CD14-positive monocyte (primary cell): ENCODE measurements at regions not wholly inside any gene's neighbourhood (a gene's known extent, or its start where the extent isn't known, plus 50 kb on each side); places are given as distances from the start of the nearest gene placed in this dataset.
"Not testable (repeated sequence)": the region's sequence is repeated elsewhere in the genome, so short reads cannot be mapped to it uniquely, and the experiment has no call there.

ENCODE experiments used
- DNase-seq, 3 donors: peaks; one replicate each; pipeline ENCODE4 v3.0.0-alpha.2; 2011 to 2022
- H2AFZ ChIP-seq: 2 replicates; pipeline ENCODE4 v1.6.0; 2012; ENCODE audit warnings: mild to moderate bottlenecking, low read depth, low read length, inconsistent platforms; ENCODE audit not compliant: insufficient read depth, poor library complexity, severe bottlenecking
- H3K27ac ChIP-seq, 2 donors: 1 replicate in 1 of 2; 2 replicates in 1 of 2; pipeline ENCODE4 v1.5.1; 2012 to 2013; ENCODE audit warnings: low read length in 2 of 2, control low read depth in 1 of 2, inconsistent platforms in 1 of 2, low read depth in 1 of 2, mild to moderate bottlenecking in 1 of 2
- H3K27me3 ChIP-seq, 2 donors: one replicate each; pipeline versions ENCODE4 v1.6.0 to v1.6.1; 2011 to 2013; ENCODE audit warnings: low read length in 2 of 2; ENCODE audit not compliant: control insufficient read depth in 2 of 2, insufficient read depth in 2 of 2
- H3K36me3 ChIP-seq, 2 donors: replicated peaks in 1 of 2; 1 replicate in 1 of 2; 2 replicates in 1 of 2; pipeline versions ENCODE4 v1.5.1 to v1.6.1; 2012 to 2013; ENCODE audit warnings: low read length in 2 of 2, control low read depth in 1 of 2, inconsistent platforms in 1 of 2, mild to moderate bottlenecking in 1 of 2; ENCODE audit not compliant: insufficient read depth in 2 of 2, control insufficient read depth in 1 of 2
- H3K4me1 ChIP-seq, 2 donors: 1 replicate in 1 of 2; 2 replicates in 1 of 2; pipeline versions ENCODE4 v1.5.1 to v1.6.1; 2012 to 2013; ENCODE audit warnings: low read length in 2 of 2, control low read depth in 1 of 2, inconsistent platforms in 1 of 2, mild to moderate bottlenecking in 1 of 2, moderate library complexity in 1 of 2; ENCODE audit not compliant: insufficient read depth in 2 of 2, control insufficient read depth in 1 of 2
- H3K4me2 ChIP-seq: replicated peaks from 2 replicates; pipeline ENCODE3; 2012; ENCODE audit warnings: low read length, moderate library complexity, mild to moderate bottlenecking; ENCODE audit not compliant: poor library complexity, severe bottlenecking; ENCODE audit errors: extremely low read depth
- H3K4me3 ChIP-seq, 3 experiments: fragments of 200-600 bp in 1 of 3; sonication (generic) in 1 of 3; replicated peaks in 1 of 3; 1 replicate in 2 of 3; 2 replicates in 1 of 3; pipeline ENCODE4 v1.5.1; 2011 to 2013; ENCODE audit warnings: low read length in 3 of 3, mild to moderate bottlenecking in 3 of 3, control low read depth in 2 of 3, low read depth in 2 of 3, inconsistent platforms in 1 of 3, moderate library complexity in 1 of 3
- H3K79me2 ChIP-seq: 2 replicates; pipeline ENCODE4 v1.6.0; 2012; ENCODE audit warnings: mild to moderate bottlenecking, control low read depth, inconsistent platforms, low read length, moderate library complexity; ENCODE audit not compliant: insufficient read depth
- H3K9ac ChIP-seq: 2 replicates; pipeline ENCODE4 v1.6.0; 2017; ENCODE audit warnings: low read length, mild to moderate bottlenecking; ENCODE audit not compliant: insufficient read depth, poor library complexity, severe bottlenecking
- H3K9me3 ChIP-seq, 2 donors: replicated peaks in 1 of 2; 1 replicate in 1 of 2; 2 replicates in 1 of 2; pipeline versions ENCODE4 v1.5.1 to v1.6.1; 2012 to 2013; ENCODE audit warnings: low read length in 2 of 2, control low read depth in 1 of 2; ENCODE audit not compliant: control insufficient read depth in 1 of 2, insufficient read depth in 1 of 2
- H4K20me1 ChIP-seq: 2 replicates; pipeline ENCODE4 v1.6.0; 2012; ENCODE audit warnings: mild to moderate bottlenecking, low read length, control low read depth, moderate library complexity; ENCODE audit not compliant: insufficient read depth
- H3K27ac Mint-ChIP-seq, 7 donors: one replicate each; pipeline ENCODE4 v1.8.0; 2020; ENCODE audit warnings: mild to moderate bottlenecking in 7 of 7, mixed read lengths in 7 of 7, moderate library complexity in 6 of 7, inconsistent platforms in 2 of 7
- H3K27me3 Mint-ChIP-seq, 3 donors: one replicate each; pipeline ENCODE4 v1.8.0; 2021 to 2022; ENCODE audit warnings: low read depth in 3 of 3, mild to moderate bottlenecking in 3 of 3, mixed read lengths in 3 of 3, moderate library complexity in 3 of 3, inconsistent platforms in 1 of 3
- H3K36me3 Mint-ChIP-seq, 2 donors: one replicate each; pipeline ENCODE4 v1.8.0; 2020; ENCODE audit warnings: mixed read lengths in 2 of 2, inconsistent platforms in 1 of 2, mild to moderate bottlenecking in 1 of 2
- H3K4me1 Mint-ChIP-seq: one replicate; pipeline ENCODE4 v1.8.0; 2020; ENCODE audit warnings: mild to moderate bottlenecking, mixed read lengths
- H3K4me3 Mint-ChIP-seq, 2 donors: one replicate each; pipeline ENCODE4 v1.8.0; 2020; ENCODE audit warnings: mild to moderate bottlenecking in 2 of 2, mixed read lengths in 2 of 2, moderate library complexity in 1 of 2
- H3K9me3 Mint-ChIP-seq, 7 donors: one replicate each; pipeline ENCODE4 v1.8.0; 2020 to 2022; ENCODE audit warnings: mixed read lengths in 7 of 7, mild to moderate bottlenecking in 6 of 7, moderate library complexity in 6 of 7, inconsistent platforms in 2 of 7
- WGBS: methylation state at CpG from one replicate; pipeline ENCODE4 v1.1.5; 2013; ENCODE audit warnings: missing lambda C conversion rate; ENCODE audit not compliant: insufficient coverage; 5-methylcytosine and 5-hydroxymethylcytosine counted together
- intact Hi-C, 2 donors: fragments of 100-400 bp; cut with micrococcal nuclease; formaldehyde crosslinking; loops; one replicate each; pipeline versions ENCODE4 v1.15.0 to v1.15.1; 2023
- TF ChIP-seq, protein P1 (sequence below): fragments of 200-600 bp; IDR thresholded peaks from one replicate; pipeline ENCODE4 v1.8.0; 2022; ENCODE audit warnings: antibody characterized with exemption, mild to moderate bottlenecking

DNA sequence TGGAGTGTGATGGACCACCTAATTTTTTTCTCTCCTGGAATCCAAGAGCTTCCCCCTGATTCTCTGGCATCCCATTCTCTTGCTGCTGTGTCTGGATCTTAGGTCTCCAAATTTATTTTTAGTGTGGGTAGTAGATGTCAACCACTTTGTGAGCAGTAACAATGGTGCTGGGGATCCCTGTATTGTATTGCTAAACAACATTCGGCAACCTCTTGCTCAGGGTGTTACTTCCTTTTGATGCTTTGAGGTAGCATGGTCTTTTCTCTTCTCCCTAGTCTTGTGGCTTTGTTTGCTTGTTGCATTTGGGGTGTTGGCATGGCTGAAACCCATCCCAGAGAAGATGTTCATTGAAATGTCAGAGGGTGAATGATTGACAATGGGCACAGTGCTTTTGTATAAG, 737.4 kb downstream of the BCL11A start:
- Mint-ChIP-seq H3K27me3 (no peaks in the 10 kb centered on the region), H3K4me1 (no peaks in the 10 kb centered on the region), H3K4me3 (no peak overlapping the region), H3K9me3 (peaks cover 0 to 3% (median 0%) of the 10 kb centered on the region in 7 donors), H3K27ac (no peak overlapping the region), H3K36me3 (no peaks in the 10 kb centered on the region)
- H3K79me2 ChIP-seq: no peaks in the 10 kb centered on the region
- H3K36me3 ChIP-seq: no peaks in the 10 kb centered on the region
- H4K20me1 ChIP-seq: no peaks in the 10 kb centered on the region
- no peak overlapping the region for H3K27ac ChIP-seq
- no peak overlapping the region for H2AFZ ChIP-seq
- no peaks in the 10 kb centered on the region for H3K9me3 ChIP-seq
- no peaks in the 10 kb centered on the region for H3K4me1 ChIP-seq
- intact Hi-C loops: no loop called here
- H3K4me3 ChIP-seq: no peak overlapping the region
- DNase-seq: no peak
- H3K9ac ChIP-seq: no peak overlapping the region
- H3K4me2 ChIP-seq: no peak overlapping the region
- TF ChIP-seq, protein P1, sequence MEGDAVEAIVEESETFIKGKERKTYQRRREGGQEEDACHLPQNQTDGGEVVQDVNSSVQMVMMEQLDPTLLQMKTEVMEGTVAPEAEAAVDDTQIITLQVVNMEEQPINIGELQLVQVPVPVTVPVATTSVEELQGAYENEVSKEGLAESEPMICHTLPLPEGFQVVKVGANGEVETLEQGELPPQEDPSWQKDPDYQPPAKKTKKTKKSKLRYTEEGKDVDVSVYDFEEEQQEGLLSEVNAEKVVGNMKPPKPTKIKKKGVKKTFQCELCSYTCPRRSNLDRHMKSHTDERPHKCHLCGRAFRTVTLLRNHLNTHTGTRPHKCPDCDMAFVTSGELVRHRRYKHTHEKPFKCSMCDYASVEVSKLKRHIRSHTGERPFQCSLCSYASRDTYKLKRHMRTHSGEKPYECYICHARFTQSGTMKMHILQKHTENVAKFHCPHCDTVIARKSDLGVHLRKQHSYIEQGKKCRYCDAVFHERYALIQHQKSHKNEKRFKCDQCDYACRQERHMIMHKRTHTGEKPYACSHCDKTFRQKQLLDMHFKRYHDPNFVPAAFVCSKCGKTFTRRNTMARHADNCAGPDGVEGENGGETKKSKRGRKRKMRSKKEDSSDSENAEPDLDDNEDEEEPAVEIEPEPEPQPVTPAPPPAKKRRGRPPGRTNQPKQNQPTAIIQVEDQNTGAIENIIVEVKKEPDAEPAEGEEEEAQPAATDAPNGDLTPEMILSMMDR: no peak
- H3K27me3 ChIP-seq: no peaks in the 10 kb centered on the region
- WGBS: no CpG with 5 or more reads among the region's 1 CpG

DNA sequence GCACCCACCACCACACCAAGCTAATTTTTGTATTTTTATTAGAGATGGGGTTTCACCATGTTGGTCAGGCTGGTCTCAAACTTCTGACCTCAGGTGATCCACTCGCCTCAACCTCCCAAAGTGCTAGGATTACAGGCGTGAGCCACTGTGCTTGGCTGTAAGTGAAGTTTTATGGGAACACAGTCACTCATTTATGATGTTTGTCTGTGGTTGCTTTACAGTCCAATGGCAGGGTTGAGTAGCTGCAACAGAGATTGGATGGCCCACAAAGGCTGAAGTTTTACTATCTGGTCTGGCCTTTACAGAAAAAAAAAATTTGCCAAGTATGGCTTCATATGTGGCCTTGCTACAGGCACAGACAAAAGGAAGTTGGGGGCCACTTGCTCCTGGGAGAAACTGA, 743.2 kb downstream of the BCL11A start:
- H3K9ac ChIP-seq, H3K27me3 Mint-ChIP-seq, intact Hi-C loops: not testable (repeated sequence)

More for the DNA sequence above, 743.2 kb downstream of the BCL11A start:
- not testable (repeated sequence) for H3K27ac Mint-ChIP-seq, H3K9me3 Mint-ChIP-seq, H3K4me1 Mint-ChIP-seq, H3K79me2 ChIP-seq, H3K4me3 Mint-ChIP-seq, H2AFZ ChIP-seq, H3K27ac ChIP-seq, H4K20me1 ChIP-seq, H3K36me3 ChIP-seq, H3K27me3 ChIP-seq, H3K9me3 ChIP-seq, H3K36me3 Mint-ChIP-seq, DNase-seq, H3K4me3 ChIP-seq, H3K4me1 ChIP-seq, H3K4me2 ChIP-seq
- WGBS: no CpG with 5 or more reads among the region's 2 CpGs
